ENCODE measurements at regions not wholly inside any gene's neighbourhood (a gene's known extent, or its start where the extent isn't known, plus 50 kb on each side); places are given as distances from the start of the nearest gene placed in this dataset.

GRCh38 chr6:145214570-145214969, 520.8 kb downstream of the EPM2A start:
- intact Hi-C loops (cut with DNase I): no loop called here
- no peaks in the 10 kb centered on the region for H3K4me1 ChIP-seq
- H3K27ac ChIP-seq: no peak overlapping the region
- ATAC-seq (no peak), DNase-seq (no peak)
- no peak overlapping the region for H3K4me3 ChIP-seq
- no peaks in the 10 kb centered on the region for H3K36me3 ChIP-seq
- H3K9me3 ChIP-seq: no peaks in the 10 kb centered on the region
- TF ChIP-seq CTCF (IDR thresholded peaks at IDR 0.05): peak; percentile 55
- no peaks in the 10 kb centered on the region for H3K27me3 ChIP-seq (ENCODE audit: low read depth)

DNA sequence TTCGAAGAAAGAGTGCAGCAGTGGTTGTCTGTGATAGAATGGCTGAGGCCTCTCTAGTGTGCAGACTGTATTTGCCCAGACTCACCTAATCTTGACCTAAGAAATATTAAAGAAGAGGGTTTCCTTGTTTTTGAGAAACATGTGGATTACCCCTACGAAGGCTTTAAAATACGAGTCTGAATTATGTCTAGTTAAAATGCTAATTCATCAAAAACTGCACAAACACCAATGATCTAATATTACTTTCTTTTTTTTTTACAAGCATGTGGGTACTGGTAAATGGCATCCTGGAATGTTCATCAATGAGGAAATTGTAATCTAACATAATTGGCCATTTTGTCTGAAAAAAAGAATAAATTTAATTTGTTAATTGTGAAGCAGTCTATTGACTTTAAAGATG, 510.9 kb downstream of the EPM2A start:
- no peak for DNase-seq
- Histone ChIP-seq H3K36me3 (no peaks in the 10 kb centered on the region), H3K9me3 (no peaks in the 10 kb centered on the region), H3K4me3 (no peak overlapping the region), H3K27me3 (ENCODE audit: low read depth) (no peaks in the 10 kb centered on the region), H3K27ac (no peak overlapping the region), H3K4me1 (no peaks in the 10 kb centered on the region)
- no peak for ATAC-seq
- intact Hi-C loops (cut with DNase I): no loop called here
- TF ChIP-seq CTCF (IDR thresholded peaks at IDR 0.05): no peak

- no peaks in the 10 kb centered on the region for H3K4me1 ChIP-seq
- H3K27ac ChIP-seq: no peak overlapping the region
- H3K9me3 ChIP-seq: no peaks in the 10 kb centered on the region
- H3K27me3 ChIP-seq (ENCODE audit: low read depth): no peaks in the 10 kb centered on the region
- TF ChIP-seq CTCF (IDR thresholded peaks at IDR 0.05): no peak
- no peak for DNase-seq
- ATAC-seq: no peak
- H3K4me3 ChIP-seq: no peak overlapping the region
- H3K36me3 ChIP-seq: no peaks in the 10 kb centered on the region
- intact Hi-C loops (cut with DNase I): no loop called here
Observed at GRCh38 chr6:145225500-145225899, 509.8 kb downstream of the EPM2A start.

GRCh38 chr6:145227593-145227992, 507.7 kb downstream of the EPM2A start:
- DNase-seq (no peak), ATAC-seq (no peak)
- Histone ChIP-seq H3K27me3 (ENCODE audit: low read depth) (no peaks in the 10 kb centered on the region), H3K4me1 (no peaks in the 10 kb centered on the region), H3K9me3 (no peaks in the 10 kb centered on the region), H3K36me3 (no peaks in the 10 kb centered on the region), H3K4me3 (no peak overlapping the region), H3K27ac (no peak overlapping the region)
- no peak for TF ChIP-seq CTCF (IDR thresholded peaks at IDR 0.05)
- intact Hi-C loops (cut with DNase I): no loop called here

- Histone ChIP-seq H3K4me1 (no peaks in the 10 kb centered on the region), H3K36me3 (no peaks in the 10 kb centered on the region), H3K27me3 (ENCODE audit: low read depth) (no peaks in the 10 kb centered on the region), H3K27ac (no peak overlapping the region), H3K9me3 (no peaks in the 10 kb centered on the region), H3K4me3 (no peak overlapping the region)
- intact Hi-C loops (cut with DNase I): no loop called here
- no peak for DNase-seq
- TF ChIP-seq CTCF (IDR thresholded peaks at IDR 0.05): no peak
- ATAC-seq: no peak
Observed at GRCh38 chr6:145228962-145229582, 506.2 kb downstream of the EPM2A start.

DNA sequence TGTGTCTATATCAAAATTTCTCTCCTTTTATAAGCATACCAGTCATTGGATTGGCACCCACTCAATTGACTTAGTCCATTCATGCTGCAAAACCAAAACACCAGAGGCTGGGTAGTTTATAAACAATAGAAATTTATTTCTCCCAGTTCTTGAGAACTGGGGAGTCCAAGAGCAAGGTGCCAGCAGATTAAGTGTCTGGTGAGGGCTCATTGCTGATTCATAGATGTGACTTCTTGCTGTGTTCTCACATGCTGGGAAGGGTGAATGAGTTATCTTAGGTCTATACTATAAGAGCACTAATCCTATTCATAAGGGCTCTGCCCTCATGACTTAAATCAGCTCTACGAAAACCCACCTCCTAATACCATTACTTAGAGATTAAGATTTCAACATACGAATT, 501.4 kb downstream of the EPM2A start:
- Histone ChIP-seq H3K4me1 (no peaks in the 10 kb centered on the region), H3K27ac (no peak overlapping the region), H3K9me3 (no peaks in the 10 kb centered on the region), H3K4me3 (no peak overlapping the region), H3K27me3 (ENCODE audit: low read depth) (no peaks in the 10 kb centered on the region), H3K36me3 (no peaks in the 10 kb centered on the region)
- ATAC-seq (no peak), DNase-seq (no peak)
- no peak for TF ChIP-seq CTCF (IDR thresholded peaks at IDR 0.05)
- intact Hi-C loops (cut with DNase I): no loop called here
